Keratinocyte (primary cell): ENCODE measurements at regions not wholly inside any gene's neighbourhood (a gene's known extent, or its start where the extent isn't known, plus 50 kb on each side); places are given as distances from the start of the nearest gene placed in this dataset.

ENCODE experiments used
- DNase-seq: peaks from one replicate; pipeline ENCODE4 v3.0.0-alpha.2; 2011; ENCODE audit warnings: low read depth, missing footprints, low spot score
- FAIRE-seq: peaks from 2 replicates; lab custom pipeline; 2011; peaks lifted over from hg19 to GRCh38; lab: Jason Lieb, UNC
- H2AFZ ChIP-seq: 2 replicates; pipeline ENCODE4 v1.6.0; 2012; ENCODE audit warnings: low read length, control low read depth, inconsistent platforms; ENCODE audit not compliant: control insufficient read depth
- H3K27ac ChIP-seq: 2 replicates; pipeline ENCODE4 v1.5.1; 2011; ENCODE audit warnings: low read length; ENCODE audit not compliant: control insufficient read depth, insufficient read depth
- H3K27me3 ChIP-seq: 3 replicates; pipeline ENCODE4 v1.6.0; 2011; ENCODE audit warnings: low read length; ENCODE audit not compliant: control insufficient read depth, insufficient read depth; ENCODE audit errors: extremely low read depth
- H3K36me3 ChIP-seq, 2 experiments: 2 replicates in 1 of 2; 3 replicates in 1 of 2; pipeline ENCODE4 v1.5.1; 2011; ENCODE audit warnings: low read length in 2 of 2, mild to moderate bottlenecking in 1 of 2; ENCODE audit not compliant: control insufficient read depth in 2 of 2, insufficient read depth in 2 of 2; ENCODE audit errors: extremely low read depth in 1 of 2
- H3K4me1 ChIP-seq: 3 replicates; pipeline ENCODE4 v1.5.1; 2011; ENCODE audit warnings: low read length; ENCODE audit not compliant: control insufficient read depth, insufficient read depth; ENCODE audit errors: extremely low read depth
- H3K4me2 ChIP-seq: 3 replicates; pipeline ENCODE4 v1.6.0; 2011; ENCODE audit warnings: low read depth, low read length; ENCODE audit not compliant: control insufficient read depth, insufficient read depth; ENCODE audit errors: extremely low read depth
- H3K4me3 ChIP-seq, 3 experiments: fragments of 200-600 bp in 1 of 3; sonication (generic) in 1 of 3; 2 replicates in 2 of 3; 3 replicates in 1 of 3; pipeline ENCODE4 v1.5.1; 2011 to 2016; ENCODE audit warnings: low read length in 3 of 3, mild to moderate bottlenecking in 3 of 3, control low read depth in 2 of 3, inconsistent platforms in 1 of 3, low read depth in 1 of 3, mixed read lengths in 1 of 3, mixed run types in 1 of 3, moderate library complexity in 1 of 3; ENCODE audit not compliant: control insufficient read depth in 2 of 3, insufficient read depth in 2 of 3; ENCODE audit errors: extremely low read depth in 1 of 3
- H3K79me2 ChIP-seq: 2 replicates; pipeline ENCODE4 v1.6.0; 2012; ENCODE audit warnings: low read length; ENCODE audit not compliant: control insufficient read depth, insufficient read depth
- H3K9ac ChIP-seq: 3 replicates; pipeline ENCODE4 v1.6.0; 2011; ENCODE audit warnings: low read length; ENCODE audit not compliant: control insufficient read depth, insufficient read depth; ENCODE audit errors: extremely low read depth
- H3K9me1 ChIP-seq: 3 replicates; pipeline ENCODE4 v1.6.0; 2011; ENCODE audit warnings: low read length; ENCODE audit not compliant: control insufficient read depth, insufficient read depth; ENCODE audit errors: extremely low read depth
- H3K9me3 ChIP-seq: 2 replicates; pipeline ENCODE4 v1.5.1; 2012; ENCODE audit warnings: low read depth, low read length; ENCODE audit not compliant: control insufficient read depth
- H4K20me1 ChIP-seq: 3 replicates; pipeline ENCODE4 v1.6.0; 2011; ENCODE audit warnings: low read length; ENCODE audit not compliant: control insufficient read depth, insufficient read depth; ENCODE audit errors: extremely low read depth
- CTCF ChIP-seq, 3 experiments: IDR thresholded peaks in 1 of 3; conservative IDR thresholded peaks in 1 of 3; optimal IDR thresholded peaks in 1 of 3; 2 replicates in 2 of 3; 3 replicates in 1 of 3; pipeline versions ENCODE3 to v1.5.1; 2011; ENCODE audit warnings: low read length in 3 of 3, mild to moderate bottlenecking in 3 of 3, moderate library complexity in 2 of 3, control low read depth in 1 of 3, inconsistent platforms in 1 of 3; ENCODE audit not compliant: insufficient read depth in 2 of 3; ENCODE audit errors: extremely low read depth in 1 of 3
- EZH2 ChIP-seq: IDR thresholded peaks from one replicate; pipeline ENCODE4 v1.6.1; 2012; ENCODE audit warnings: inconsistent platforms, mild to moderate bottlenecking, low read length, moderate library complexity
- dilution Hi-C: fragments of 300-500 bp; cut with MboI; formaldehyde crosslinking; loops from one replicate; pipeline ENCODE4 v1.7.0; 2020; ENCODE audit warnings: low sequenced_read_pairs; ENCODE audit not compliant: extremely low pct_ligation_motif_present

- Histone ChIP-seq H3K9me3 (no peaks in the 10 kb centered on the region), H3K27me3 (no peaks in the 10 kb centered on the region), H3K4me1 (no peaks in the 10 kb centered on the region), H3K9ac (no peak overlapping the region), H3K9me1 (no peaks in the 10 kb centered on the region), H4K20me1 (no peaks in the 10 kb centered on the region), H2AFZ (peak overlapping the region; percentile 8), H3K36me3 (no peaks in the 10 kb centered on the region), H3K4me3 (no peak overlapping the region), H3K79me2 (no peaks in the 10 kb centered on the region), H3K4me2 (no peak overlapping the region), H3K27ac (no peak overlapping the region)
- no peak for FAIRE-seq
- TF ChIP-seq CTCF (optimal IDR thresholded peaks at IDR 0.05 in 1 of 3, IDR thresholded peaks at IDR 0.05 in 1 of 3, conservative IDR thresholded peaks at IDR 0.05 in 1 of 3; ENCODE audit: extremely low read depth in 1 of 3, insufficient read depth in 2 of 3, low read length in 3 of 3): no peak
- no peak for TF ChIP-seq EZH2
- no peak for DNase-seq
- dilution Hi-C loops: no loop called here
Measured at GRCh38 chr5:129177451-129177850, 82.9 kb downstream of the ISOC1 start.

- no peaks in the 10 kb centered on the region for H3K9me3 ChIP-seq
- no peaks in the 10 kb centered on the region for H4K20me1 ChIP-seq
- H3K4me1 ChIP-seq: no peaks in the 10 kb centered on the region
- dilution Hi-C loops: no loop called here
- no peaks in the 10 kb centered on the region for H3K79me2 ChIP-seq
- no peaks in the 10 kb centered on the region for H3K36me3 ChIP-seq
- no peak overlapping the region for H3K4me2 ChIP-seq
- H3K27me3 ChIP-seq: no peaks in the 10 kb centered on the region
- DNase-seq (no peak), FAIRE-seq (no peak)
- no peak overlapping the region for H3K27ac ChIP-seq
- no peak for TF ChIP-seq CTCF (optimal IDR thresholded peaks at IDR 0.05 in 1 of 3, IDR thresholded peaks at IDR 0.05 in 1 of 3, conservative IDR thresholded peaks at IDR 0.05 in 1 of 3; ENCODE audit: extremely low read depth in 1 of 3, insufficient read depth in 2 of 3, low read length in 3 of 3)
- H3K9me1 ChIP-seq: no peaks in the 10 kb centered on the region
- no peak overlapping the region for H3K9ac ChIP-seq
- H3K4me3 ChIP-seq: no peak overlapping the region
- no peak overlapping the region for H2AFZ ChIP-seq
Measured at GRCh38 chr5:129199308-129199707, 104.8 kb downstream of the ISOC1 start.
